HCT116 (cell line): ENCODE measurements at regions not wholly inside any gene's neighbourhood (a gene's known extent, or its start where the extent isn't known, plus 50 kb on each side); places are given as distances from the start of the nearest gene placed in this dataset.

ENCODE experiments used
- ATAC-seq: fragments of 200-7000 bp; cut with Tn5 transposase; 2 replicates; pipeline ENCODE4 v1.9.1; 2020; ENCODE audit warnings: mild to moderate bottlenecking, moderate library complexity
- BruUV-seq: library from RNA; stranded (reverse); fragments of 400-500 nt; replicated peaks from 2 replicates; lab custom pipeline; 2021; lab: Mats Ljungman, UMichigan
- CTCF ChIA-PET: fragments of 300-600 bp; sonication (Branson Sonifier 250); formaldehyde crosslinking; loops from one replicate; lab custom pipeline; 2021; ENCODE audit warnings: antibody characterized with exemption; lab: Charles Lee
- POLR2A ChIA-PET: fragments of 300-600, 350-600 bp; sonication (Branson Sonifier 250); formaldehyde crosslinking; loops from one replicate; lab custom pipeline; 2021; ENCODE audit warnings: antibody characterized with exemption; lab: Charles Lee
- RAD21 ChIA-PET, 2 experiments: fragments of 300-600 bp; sonication (Branson Sonifier 250); formaldehyde crosslinking; loops; one replicate each; lab custom pipeline; 2023; ENCODE audit warnings: low total read pairs in 2 of 2; ENCODE audit not compliant: uncharacterized antibody in 2 of 2, unreplicated experiment in 2 of 2, low non-redundant PET in 1 of 2; lab: Charles Lee
- DNase-seq: peaks from one replicate; pipeline ENCODE4 v3.0.0-alpha.2; 2010; ENCODE audit warnings: low read depth, low spot score
- H2AFZ ChIP-seq: fragments of 200-600 bp; shearing (Covaris generic), sonication (generic); 2 replicates; pipeline ENCODE4 v1.6.1; 2017; ENCODE audit warnings: low read depth, mixed run types, mixed read lengths, antibody characterized with exemption, low read length; ENCODE audit not compliant: poor library complexity, severe bottlenecking
- H3K27ac ChIP-seq: 2 replicates; pipeline ENCODE4 v1.5.1; 2012; ENCODE audit warnings: low read depth, low read length
- H3K27me3 ChIP-seq: fragments of 200-600 bp; sonication (generic); 2 replicates; pipeline ENCODE4 v1.6.1; 2016; ENCODE audit warnings: mixed run types, low read length, mixed read lengths; ENCODE audit not compliant: insufficient read depth
- H3K36me3 ChIP-seq, 2 experiments: fragments of 200-500 bp in 1 of 2; fragments of 200-600 bp in 1 of 2; sonication (Bioruptor generic) in 1 of 2; sonication (generic) in 1 of 2; 2 replicates each; pipeline versions ENCODE4 v1.5.1 to v1.6.1; 2014 to 2016; ENCODE audit warnings: low read length in 2 of 2, inconsistent platforms in 1 of 2, mixed read lengths in 1 of 2, mixed run types in 1 of 2; ENCODE audit not compliant: insufficient read depth in 2 of 2, control insufficient read depth in 1 of 2
- H3K4me1 ChIP-seq, 2 experiments: fragments of 200-600 bp in 1 of 2; sonication (generic) in 1 of 2; 2 replicates each; pipeline versions ENCODE4 v1.5.1 to v1.6.1; 2012 to 2017; ENCODE audit warnings: low read length in 2 of 2, inconsistent platforms in 1 of 2, mild to moderate bottlenecking in 1 of 2, mixed read lengths in 1 of 2, mixed run types in 1 of 2, moderate library complexity in 1 of 2; ENCODE audit not compliant: insufficient read depth in 2 of 2, control insufficient read depth in 1 of 2
- H3K4me2 ChIP-seq: fragments of 200-600 bp; sonication (generic); 2 replicates; pipeline ENCODE4 v1.6.1; 2017; ENCODE audit warnings: mixed run types, low read length, mixed read lengths
- H3K4me3 ChIP-seq, 2 experiments: fragments of 200-600 bp in 1 of 2; sonication (generic) in 1 of 2; replicated peaks in 1 of 2; 2 replicates each; pipeline ENCODE4 v1.5.1; 2011 to 2016; ENCODE audit warnings: low read length in 2 of 2, control low read depth in 1 of 2, low read depth in 1 of 2, mild to moderate bottlenecking in 1 of 2, mixed read lengths in 1 of 2, mixed run types in 1 of 2
- H3K79me2 ChIP-seq: fragments of 200-600 bp; sonication (generic); 2 replicates; pipeline ENCODE4 v1.6.1; 2017; ENCODE audit warnings: mild to moderate bottlenecking, mixed run types, low read length, moderate library complexity, mixed read lengths; ENCODE audit not compliant: insufficient read depth
- H3K9ac ChIP-seq: fragments of 200-600 bp; sonication (generic); 2 replicates; pipeline ENCODE4 v1.6.1; 2016; ENCODE audit warnings: low read length, mixed read lengths
- H3K9me2 ChIP-seq: fragments of 200-600 bp; sonication (generic), shearing (Covaris generic); 2 replicates; pipeline ENCODE4 v1.6.1; 2017; ENCODE audit warnings: mixed run types, mild to moderate bottlenecking, moderate library complexity; ENCODE audit not compliant: insufficient read depth
- H3K9me3 ChIP-seq, 2 experiments: fragments of 200-500 bp in 1 of 2; fragments of 200-600 bp in 1 of 2; sonication (Bioruptor generic) in 1 of 2; sonication (generic) in 1 of 2; 2 replicates each; pipeline ENCODE4 v1.6.1; 2014 to 2017; ENCODE audit warnings: low read length in 2 of 2, mixed read lengths in 2 of 2, inconsistent platforms in 1 of 2, low read depth in 1 of 2, mild to moderate bottlenecking in 1 of 2, mixed run types in 1 of 2, moderate library complexity in 1 of 2; ENCODE audit not compliant: control insufficient read depth in 1 of 2, insufficient read depth in 1 of 2
- H4K20me1 ChIP-seq: fragments of 200-600 bp; sonication (generic), shearing (Covaris generic); 2 replicates; pipeline ENCODE4 v1.6.1; 2017; ENCODE audit warnings: mixed run types, mild to moderate bottlenecking, moderate library complexity; ENCODE audit not compliant: insufficient read depth
- CTCF ChIP-seq, 3 experiments: fragments of 200-600 bp in 1 of 3; sonication (generic) in 1 of 3; IDR thresholded peaks in 2 of 3; conservative IDR thresholded peaks in 1 of 3; 2 replicates each; pipeline ENCODE4 v1.5.1; 2012 to 2017; ENCODE audit warnings: low read depth in 2 of 3, low read length in 2 of 3, antibody characterized with exemption in 1 of 3, borderline replicate concordance in 1 of 3, control low read depth in 1 of 3, mild to moderate bottlenecking in 1 of 3, mixed read lengths in 1 of 3, mixed run types in 1 of 3, moderate library complexity in 1 of 3; ENCODE audit not compliant: insufficient read depth in 1 of 3
- EGR1 ChIP-seq: IDR thresholded peaks from 2 replicates; pipeline ENCODE4 v1.6.1; 2012; ENCODE audit warnings: low read depth
- ELF1 ChIP-seq: IDR thresholded peaks from 2 replicates; pipeline ENCODE4 v1.6.1; 2012; ENCODE audit warnings: low read depth, borderline replicate concordance
- EZH2phosphoT487 ChIP-seq: fragments of 200-600 bp; IDR thresholded peaks from 2 replicates; pipeline ENCODE4 v1.6.1; 2018; ENCODE audit warnings: antibody characterized with exemption, borderline replicate concordance
- JUND ChIP-seq: IDR thresholded peaks from 2 replicates; pipeline ENCODE4 v1.6.1; 2012
- REST ChIP-seq: IDR thresholded peaks from 2 replicates; pipeline ENCODE4 v1.6.1; 2012; ENCODE audit warnings: low read depth
- SIN3A ChIP-seq: IDR thresholded peaks from 2 replicates; pipeline ENCODE4 v1.6.1; 2012; ENCODE audit warnings: low read depth
- SP1 ChIP-seq: IDR thresholded peaks from 2 replicates; pipeline ENCODE4 v1.6.1; 2012; ENCODE audit warnings: low read depth
- SRF ChIP-seq: IDR thresholded peaks from 2 replicates; pipeline ENCODE4 v1.6.1; 2012; ENCODE audit warnings: low read depth
- TCF7L2 ChIP-seq: IDR thresholded peaks from 2 replicates; pipeline ENCODE4 v1.7.0; 2011; ENCODE audit warnings: borderline replicate concordance, inconsistent platforms; ENCODE audit not compliant: insufficient read depth, insufficient read length; ENCODE audit errors: extremely low read depth
- ZFX ChIP-seq: fragments of 450-650 bp; IDR thresholded peaks from 2 replicates; pipeline ENCODE4 v1.6.1; 2017
- ZNF274 ChIP-seq: fragments of 200-500 bp; sonication (Bioruptor generic); IDR thresholded peaks from 2 replicates; pipeline ENCODE4 v1.6.1; 2014; ENCODE audit warnings: mild to moderate bottlenecking, low read depth, low read length, inconsistent platforms
- intact Hi-C: fragments of 100-400 bp; cut with micrococcal nuclease; formaldehyde crosslinking; loops from 2 replicates; pipeline ENCODE4 v1.10.0; 2022

- Histone ChIP-seq H4K20me1 (no peaks in the 10 kb centered on the region), H3K9me3 (no peaks in the 10 kb centered on the region), H3K4me2 (no peak overlapping the region), H3K4me3 (no peak overlapping the region), H3K36me3 (no peaks in the 10 kb centered on the region), H3K27ac (no peak overlapping the region), H3K9me2 (no peaks in the 10 kb centered on the region), H3K79me2 (no peaks in the 10 kb centered on the region), H2AFZ (peak overlapping the region; percentile 24), H3K4me1 (no peaks in the 10 kb centered on the region), H3K9ac (no peak overlapping the region), H3K27me3 (no peaks in the 10 kb centered on the region)
- no TSS peak for BruUV-seq
- POLR2A ChIA-PET = no interaction called here
- CTCF ChIA-PET = no interaction called here
- RAD21 ChIA-PET = no interaction called here
- DNase-seq (peak; percentile 13), ATAC-seq (peak; percentile 80)
- intact Hi-C loops = no loop called here
- TF ChIP-seq CTCF (IDR thresholded peaks at IDR 0.05 in 2 of 3, conservative IDR thresholded peaks at IDR 0.05 in 1 of 3; ENCODE audit: borderline replicate concordance in 1 of 3, insufficient read depth in 1 of 3, low read depth in 2 of 3, low read length in 2 of 3) = peak; percentile 9 to 59 (median 47); a peak in 4 of 6 replicates
- TF ChIP-seq SRF = no peak
- TF ChIP-seq, all 23 proteins: peak for 1
These were observed 234.6 kb downstream of the SLC7A11 start for GRCh38 chr4:138007572-138007971.

GRCh38 chr4:138005486-138005885 lies 236.7 kb downstream of the SLC7A11 start:
- TF ChIP-seq JUND (no peak), EZH2phosphoT487 (no peak), REST (no peak), ELF1 (no peak), EGR1 (no peak), CTCF (IDR thresholded peaks at IDR 0.05 in 2 of 3, conservative IDR thresholded peaks at IDR 0.05 in 1 of 3; ENCODE audit: borderline replicate concordance in 1 of 3, insufficient read depth in 1 of 3, low read depth in 2 of 3, low read length in 2 of 3) (no peak), SIN3A (no peak), ZNF274 (no peak), SP1 (no peak), TCF7L2 (no peak), ZFX (no peak)

More at GRCh38 chr4:138005486-138005885, 236.7 kb downstream of the SLC7A11 start:
- H3K79me2 ChIP-seq = no peaks in the 10 kb centered on the region
- ATAC-seq = no peak
- H2AFZ ChIP-seq = no peak overlapping the region
- no peak overlapping the region for H3K9ac ChIP-seq
- no peak overlapping the region for H3K4me2 ChIP-seq
- H3K9me2 ChIP-seq = no peaks in the 10 kb centered on the region
- POLR2A ChIA-PET = no interaction called here
- no TSS peak for BruUV-seq
- no peaks in the 10 kb centered on the region for H3K9me3 ChIP-seq
- no peaks in the 10 kb centered on the region for H3K4me1 ChIP-seq
- no peaks in the 10 kb centered on the region for H4K20me1 ChIP-seq
- CTCF ChIA-PET = no interaction called here
- intact Hi-C loops = no loop called here
- no peak overlapping the region for H3K4me3 ChIP-seq
- DNase-seq = no peak
- no peaks in the 10 kb centered on the region for H3K27me3 ChIP-seq
- no peaks in the 10 kb centered on the region for H3K36me3 ChIP-seq
- RAD21 ChIA-PET = no interaction called here
- H3K27ac ChIP-seq = no peak overlapping the region
